ENCODE measurements at regions not wholly inside any gene's neighbourhood (a gene's known extent, or its start where the extent isn't known, plus 50 kb on each side); places are given as distances from the start of the nearest gene placed in this dataset.

DNA sequence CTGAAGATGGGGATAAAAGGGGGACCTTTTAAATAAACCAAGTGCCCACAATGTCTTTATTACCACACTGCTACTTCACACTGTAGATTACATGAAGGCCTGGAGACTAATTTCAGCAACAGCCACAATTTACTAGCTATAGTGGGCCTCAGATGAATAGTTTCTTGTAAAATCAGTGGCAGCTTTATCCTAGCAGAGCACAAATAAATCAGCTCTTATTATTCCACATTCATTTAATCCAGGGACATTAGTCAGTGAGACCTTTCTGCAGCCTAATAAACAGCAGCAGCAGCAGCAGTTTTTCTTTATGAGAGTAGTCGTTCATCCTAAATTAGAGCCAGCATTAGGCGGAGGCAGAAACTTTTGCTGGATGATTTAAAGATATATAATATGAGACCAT is 542.3 kb downstream of the PSAT1 start:
- H3K27ac ChIP-seq, result no peak overlapping the region
- H3K27me3 ChIP-seq (replicated peaks), result no peaks in the 10 kb centered on the region
- in situ Hi-C loops (cut with HindIII; ENCODE audit: low pct_ligation_motif_present, low sequenced_read_pairs), result no loop called here
- no peaks in the 10 kb centered on the region for H3K36me3 ChIP-seq (replicated peaks)
- H3K4me3 ChIP-seq (ENCODE audit: low read depth, low read length), result no peak overlapping the region
- TF ChIP-seq, protein P1, sequence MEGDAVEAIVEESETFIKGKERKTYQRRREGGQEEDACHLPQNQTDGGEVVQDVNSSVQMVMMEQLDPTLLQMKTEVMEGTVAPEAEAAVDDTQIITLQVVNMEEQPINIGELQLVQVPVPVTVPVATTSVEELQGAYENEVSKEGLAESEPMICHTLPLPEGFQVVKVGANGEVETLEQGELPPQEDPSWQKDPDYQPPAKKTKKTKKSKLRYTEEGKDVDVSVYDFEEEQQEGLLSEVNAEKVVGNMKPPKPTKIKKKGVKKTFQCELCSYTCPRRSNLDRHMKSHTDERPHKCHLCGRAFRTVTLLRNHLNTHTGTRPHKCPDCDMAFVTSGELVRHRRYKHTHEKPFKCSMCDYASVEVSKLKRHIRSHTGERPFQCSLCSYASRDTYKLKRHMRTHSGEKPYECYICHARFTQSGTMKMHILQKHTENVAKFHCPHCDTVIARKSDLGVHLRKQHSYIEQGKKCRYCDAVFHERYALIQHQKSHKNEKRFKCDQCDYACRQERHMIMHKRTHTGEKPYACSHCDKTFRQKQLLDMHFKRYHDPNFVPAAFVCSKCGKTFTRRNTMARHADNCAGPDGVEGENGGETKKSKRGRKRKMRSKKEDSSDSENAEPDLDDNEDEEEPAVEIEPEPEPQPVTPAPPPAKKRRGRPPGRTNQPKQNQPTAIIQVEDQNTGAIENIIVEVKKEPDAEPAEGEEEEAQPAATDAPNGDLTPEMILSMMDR (IDR thresholded peaks at IDR 0.05; ENCODE audit: low read depth, low read length, missing control alignments), result no peak
- DNase-seq, result no peak

DNA sequence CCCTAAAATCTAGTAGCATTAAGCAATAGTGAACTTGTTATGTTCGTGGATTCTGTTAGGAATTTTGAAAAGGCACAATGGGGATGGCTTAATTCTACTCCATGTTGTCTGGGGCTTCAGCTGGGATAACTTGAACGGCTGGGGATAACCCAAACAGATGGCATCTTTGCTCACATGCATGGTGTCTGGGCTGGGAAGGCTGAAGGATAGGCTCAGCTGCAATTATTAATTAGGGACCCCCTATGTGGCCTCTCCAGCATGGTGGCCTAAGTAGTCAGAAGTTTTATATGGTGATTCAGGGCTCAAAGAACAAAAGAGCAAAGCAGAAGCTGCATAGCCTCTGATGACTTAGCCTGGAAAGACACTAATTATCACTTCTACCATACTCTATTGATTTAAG is 551.1 kb downstream of the PSAT1 start:
- no peak for DNase-seq
- TF ChIP-seq, protein P1 (IDR thresholded peaks at IDR 0.05; ENCODE audit: low read depth, low read length, missing control alignments), result no peak
- in situ Hi-C loops (cut with HindIII; ENCODE audit: low pct_ligation_motif_present, low sequenced_read_pairs), result no loop called here
- H3K4me3 ChIP-seq (ENCODE audit: low read depth, low read length), result no peak overlapping the region
- H3K36me3 ChIP-seq (replicated peaks), result no peaks in the 10 kb centered on the region
- no peak overlapping the region for H3K27ac ChIP-seq
- H3K27me3 ChIP-seq (replicated peaks), result no peaks in the 10 kb centered on the region

DNA sequence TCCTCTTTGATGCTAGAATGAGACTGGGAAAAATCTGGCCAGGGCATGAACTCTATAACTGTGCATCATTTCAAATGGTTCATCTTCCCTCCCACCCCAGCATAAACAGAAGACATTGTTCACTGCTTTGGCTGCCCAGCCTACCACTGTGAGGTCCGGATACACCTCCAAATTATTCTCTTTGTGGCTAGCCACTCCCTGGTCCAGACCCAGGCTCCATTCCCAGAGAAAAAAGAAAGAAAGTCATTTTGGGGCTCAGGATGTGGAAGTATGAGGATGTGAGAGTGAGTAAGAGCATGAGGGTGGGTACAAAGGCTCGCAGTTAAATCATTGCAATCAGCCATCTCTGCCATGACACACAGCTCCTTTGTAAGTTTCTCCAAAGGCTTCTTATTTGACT is 559.2 kb downstream of the PSAT1 start:
- DNase-seq, result no peak
- Histone ChIP-seq H3K27me3 (replicated peaks) (no peaks in the 10 kb centered on the region), H3K36me3 (replicated peaks) (no peaks in the 10 kb centered on the region), H3K27ac (no peak overlapping the region), H3K4me3 (ENCODE audit: low read depth, low read length) (no peak overlapping the region)
- TF ChIP-seq, protein P1 (IDR thresholded peaks at IDR 0.05; ENCODE audit: low read depth, low read length, missing control alignments), result no peak
- in situ Hi-C loops (cut with HindIII; ENCODE audit: low pct_ligation_motif_present, low sequenced_read_pairs), result no loop called here

DNA sequence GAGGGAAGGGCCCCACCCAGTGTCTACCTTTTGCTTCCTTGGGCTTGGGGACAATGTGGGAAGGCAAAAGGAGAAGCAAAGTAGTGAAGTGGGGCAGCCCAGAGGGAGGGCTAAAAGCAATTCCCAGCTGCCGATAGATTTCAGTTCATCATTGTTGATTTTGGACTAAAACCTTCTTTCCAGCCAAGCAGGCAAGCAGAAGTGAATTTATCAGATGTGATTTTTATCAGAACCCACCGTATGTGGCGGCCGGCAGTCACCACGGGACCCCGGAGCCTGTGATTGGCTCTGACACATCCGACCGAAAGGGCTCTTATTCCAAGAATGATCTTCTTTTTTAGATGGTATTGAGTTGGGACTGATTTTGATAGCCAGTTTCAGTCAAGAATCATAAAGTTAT is 559.9 kb downstream of the PSAT1 start:
- Histone ChIP-seq H3K27me3 (replicated peaks) (no peaks in the 10 kb centered on the region), H3K27ac (no peak overlapping the region), H3K4me3 (ENCODE audit: low read depth, low read length) (no peak overlapping the region), H3K36me3 (replicated peaks) (no peaks in the 10 kb centered on the region)
- TF ChIP-seq, protein P1 (IDR thresholded peaks at IDR 0.05; ENCODE audit: low read depth, low read length, missing control alignments), result no peak
- in situ Hi-C loops (cut with HindIII; ENCODE audit: low pct_ligation_motif_present, low sequenced_read_pairs), result no loop called here
- no peak for DNase-seq

DNA sequence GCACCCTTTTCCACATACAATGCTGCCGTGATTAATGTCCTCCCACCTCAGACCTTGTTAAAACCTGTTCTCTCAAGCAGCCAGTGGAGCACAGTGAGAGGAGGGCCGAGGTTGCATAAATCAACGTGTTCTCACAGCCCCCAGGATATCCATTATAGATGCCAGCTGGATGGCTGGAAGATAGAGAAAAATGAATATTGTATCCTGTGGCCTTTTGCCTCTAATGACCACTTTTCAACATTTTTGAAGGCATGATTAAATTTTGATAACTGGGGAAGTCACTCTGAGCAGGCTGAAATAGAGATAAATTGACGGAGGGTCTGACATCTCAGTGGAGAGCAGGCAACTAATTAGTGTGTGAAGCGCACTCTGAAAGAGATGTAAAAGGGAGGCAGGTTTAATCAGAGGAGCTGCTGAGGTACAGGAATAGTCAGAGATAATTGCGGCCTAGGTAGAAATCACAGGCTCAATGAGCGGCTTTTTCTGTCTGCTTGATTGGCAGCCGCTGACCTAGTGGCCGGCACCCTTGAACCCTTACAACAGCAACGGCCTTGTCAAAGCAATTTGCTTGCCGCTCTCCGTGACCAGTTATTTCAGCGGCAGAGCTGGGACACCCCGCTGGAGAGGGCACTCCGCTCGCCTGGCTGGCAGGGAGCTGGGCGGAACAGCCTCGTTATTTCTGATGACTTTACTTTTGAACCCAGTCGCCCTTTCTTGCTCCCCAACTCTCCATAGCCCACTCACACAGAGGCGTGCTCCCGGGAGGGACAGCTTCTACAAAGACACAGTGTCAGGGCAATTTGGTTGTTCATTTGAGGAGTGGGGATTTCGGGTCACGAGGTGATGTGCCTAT is 560.7 kb downstream of the PSAT1 start:
- in situ Hi-C loops (cut with HindIII; ENCODE audit: low pct_ligation_motif_present, low sequenced_read_pairs), result no loop called here
- Histone ChIP-seq H3K4me3 (ENCODE audit: low read depth, low read length) (no peak overlapping the region), H3K27me3 (replicated peaks) (no peaks in the 10 kb centered on the region), H3K36me3 (replicated peaks) (no peaks in the 10 kb centered on the region), H3K27ac (no peak overlapping the region)
- TF ChIP-seq, protein P1 (IDR thresholded peaks at IDR 0.05; ENCODE audit: low read depth, low read length, missing control alignments), result no peak
- DNase-seq, result no peak

DNA sequence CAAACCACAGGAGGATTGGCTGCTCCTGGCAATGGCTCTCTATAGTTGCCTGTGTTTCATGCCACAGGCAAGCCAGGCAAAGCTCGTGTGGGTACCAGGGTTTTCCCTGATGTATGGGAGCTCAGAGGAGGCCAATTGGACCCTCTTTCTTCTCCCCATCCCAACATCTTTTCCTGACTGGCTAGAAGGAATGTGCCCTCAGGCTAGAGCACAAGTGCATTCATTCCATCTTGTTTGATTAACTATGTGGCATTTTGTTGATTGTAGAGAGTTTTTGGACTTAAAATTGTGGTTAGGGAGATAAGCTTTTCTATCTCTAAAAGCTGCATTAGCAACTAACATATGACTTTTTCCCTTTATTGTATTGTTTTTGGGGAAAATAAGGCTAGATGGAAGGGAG is 561.3 kb downstream of the PSAT1 start:
- Histone ChIP-seq H3K27me3 (replicated peaks) (no peaks in the 10 kb centered on the region), H3K4me3 (ENCODE audit: low read depth, low read length) (no peak overlapping the region), H3K27ac (no peak overlapping the region), H3K36me3 (replicated peaks) (no peaks in the 10 kb centered on the region)
- no peak for DNase-seq
- TF ChIP-seq, protein P1 (IDR thresholded peaks at IDR 0.05; ENCODE audit: low read depth, low read length, missing control alignments), result no peak
- in situ Hi-C loops (cut with HindIII; ENCODE audit: low pct_ligation_motif_present, low sequenced_read_pairs), result no loop called here
